Natural killer cell (primary cell): ENCODE measurements at regions not wholly inside any gene's neighbourhood (a gene's known extent, or its start where the extent isn't known, plus 50 kb on each side); places are given as distances from the start of the nearest gene placed in this dataset.

Experiments
- ATAC-seq, 3 donors: fragments of 150-1000 bp in 2 of 3; fragments of 200-7000 bp in 1 of 3; cut with Tn5 transposase; 1 replicate in 1 of 3; 2 replicates in 2 of 3; pipeline ENCODE4 v1.10.0; 2021; ENCODE audit warnings: mild to moderate bottlenecking in 2 of 3, moderate library complexity in 2 of 3
- DNase-seq, 2 donors: peaks; one replicate each; pipeline versions ENCODE4 v3.0.0 to v3.0.0-alpha.2; 2013 to 2021; ENCODE audit warnings: mixed read lengths in 1 of 2
- H3K27ac ChIP-seq: one replicate; pipeline ENCODE4 v1.5.1; 2013; ENCODE audit warnings: mild to moderate bottlenecking, low read length
- H3K27me3 ChIP-seq: one replicate; pipeline ENCODE4 v1.6.1; 2013; ENCODE audit warnings: low read length; ENCODE audit not compliant: control insufficient read depth, insufficient read depth
- H3K36me3 ChIP-seq: one replicate; pipeline ENCODE4 v1.6.1; 2013; ENCODE audit warnings: low read length; ENCODE audit not compliant: control insufficient read depth, insufficient read depth
- H3K4me1 ChIP-seq: one replicate; pipeline ENCODE4 v1.6.1; 2013; ENCODE audit warnings: low read length; ENCODE audit not compliant: control insufficient read depth, insufficient read depth
- H3K4me3 ChIP-seq: one replicate; pipeline ENCODE4 v1.5.1; 2013; ENCODE audit warnings: low read length
- H3K9me3 ChIP-seq: one replicate; pipeline ENCODE4 v1.6.1; 2013; ENCODE audit warnings: low read length; ENCODE audit not compliant: control insufficient read depth, insufficient read depth
- H3K27ac Mint-ChIP-seq, 2 donors: one replicate each; pipeline ENCODE4 v1.8.0; 2022; ENCODE audit warnings: mild to moderate bottlenecking in 2 of 2, mixed read lengths in 2 of 2, moderate library complexity in 1 of 2
- H3K27me3 Mint-ChIP-seq, 2 donors: one replicate each; pipeline ENCODE4 v1.8.0; 2022; ENCODE audit warnings: low read depth in 2 of 2, mixed read lengths in 2 of 2
- H3K36me3 Mint-ChIP-seq: one replicate; pipeline ENCODE4 v1.8.0; 2022; ENCODE audit warnings: mixed read lengths
- H3K4me1 Mint-ChIP-seq, 2 donors: one replicate each; pipeline ENCODE4 v1.8.0; 2022; ENCODE audit warnings: mixed read lengths in 2 of 2
- H3K4me3 Mint-ChIP-seq: one replicate; pipeline ENCODE4 v1.8.0; 2022; ENCODE audit warnings: mild to moderate bottlenecking, moderate library complexity, mixed read lengths
- H3K9me3 Mint-ChIP-seq, 2 donors: one replicate each; pipeline ENCODE4 v1.8.0; 2022; ENCODE audit warnings: mixed read lengths in 2 of 2
- WGBS: methylation state at CpG from one replicate; pipeline ENCODE4 v1.1.7; 2013; ENCODE audit warnings: missing lambda C conversion rate; ENCODE audit not compliant: insufficient coverage; 5-methylcytosine and 5-hydroxymethylcytosine counted together
- intact Hi-C: fragments of 100-400 bp; cut with micrococcal nuclease; formaldehyde crosslinking; loops from one replicate; pipeline ENCODE4 v1.14.2; 2022
- TF ChIP-seq, protein P1 (sequence below): fragments of 200-600 bp; IDR thresholded peaks from one replicate; pipeline ENCODE4 v1.8.0; 2022; ENCODE audit warnings: antibody characterized with exemption

DNA sequence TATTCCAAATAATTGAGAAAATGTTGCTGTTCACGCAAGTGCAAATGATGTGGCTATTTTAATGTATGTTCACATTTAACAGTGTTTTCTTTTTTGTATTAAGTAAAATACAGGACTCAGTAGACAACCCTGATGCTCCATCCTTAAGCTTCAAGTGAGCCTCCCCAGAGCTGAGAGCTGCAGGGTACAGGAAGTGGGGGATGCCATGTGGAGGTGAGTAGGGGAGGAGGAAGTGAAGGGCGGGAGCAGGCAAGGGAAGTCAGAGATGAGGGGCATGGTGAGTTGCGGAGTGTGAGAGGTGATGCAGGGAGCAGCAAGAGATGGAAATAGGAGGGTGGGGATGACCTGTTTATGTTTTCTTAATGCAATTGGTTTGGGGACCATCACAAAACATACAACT, 711.0 kb downstream of the UQCRFS1 start:
- H3K27me3 Mint-ChIP-seq, result no peaks in the 10 kb centered on the region
- intact Hi-C loops, result loop anchor here (1.0 to 5.0 kb wide), 5 partner anchors 21 to 73 kb away; no protein-coding TSS in a partner anchor
- Histone ChIP-seq H3K27me3 (no peaks in the 10 kb centered on the region), H3K27ac (peak overlapping the region; percentile 79), H3K4me3 (no peak overlapping the region), H3K36me3 (no peaks in the 10 kb centered on the region), H3K9me3 (no peaks in the 10 kb centered on the region), H3K4me1 (peaks cover 71% of the 10 kb centered on the region)
- 36% methylated on average over 3 of the region's 3 CpGs for WGBS
- H3K4me1 Mint-ChIP-seq, result peaks cover 96% of the 10 kb centered on the region in 2 donors
- ATAC-seq (peak; percentile 13 to 39 (median 22)), DNase-seq (peak in 1 of 2 donors; percentile 16)
- TF ChIP-seq, protein P1, sequence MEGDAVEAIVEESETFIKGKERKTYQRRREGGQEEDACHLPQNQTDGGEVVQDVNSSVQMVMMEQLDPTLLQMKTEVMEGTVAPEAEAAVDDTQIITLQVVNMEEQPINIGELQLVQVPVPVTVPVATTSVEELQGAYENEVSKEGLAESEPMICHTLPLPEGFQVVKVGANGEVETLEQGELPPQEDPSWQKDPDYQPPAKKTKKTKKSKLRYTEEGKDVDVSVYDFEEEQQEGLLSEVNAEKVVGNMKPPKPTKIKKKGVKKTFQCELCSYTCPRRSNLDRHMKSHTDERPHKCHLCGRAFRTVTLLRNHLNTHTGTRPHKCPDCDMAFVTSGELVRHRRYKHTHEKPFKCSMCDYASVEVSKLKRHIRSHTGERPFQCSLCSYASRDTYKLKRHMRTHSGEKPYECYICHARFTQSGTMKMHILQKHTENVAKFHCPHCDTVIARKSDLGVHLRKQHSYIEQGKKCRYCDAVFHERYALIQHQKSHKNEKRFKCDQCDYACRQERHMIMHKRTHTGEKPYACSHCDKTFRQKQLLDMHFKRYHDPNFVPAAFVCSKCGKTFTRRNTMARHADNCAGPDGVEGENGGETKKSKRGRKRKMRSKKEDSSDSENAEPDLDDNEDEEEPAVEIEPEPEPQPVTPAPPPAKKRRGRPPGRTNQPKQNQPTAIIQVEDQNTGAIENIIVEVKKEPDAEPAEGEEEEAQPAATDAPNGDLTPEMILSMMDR, result no peak
- peak overlapping the region; percentile 86 for H3K4me3 Mint-ChIP-seq
- no peaks in the 10 kb centered on the region for H3K9me3 Mint-ChIP-seq
- peaks cover 6% of the 10 kb centered on the region for H3K36me3 Mint-ChIP-seq
- H3K27ac Mint-ChIP-seq, result peak overlapping the region; percentile 91 to 94

DNA sequence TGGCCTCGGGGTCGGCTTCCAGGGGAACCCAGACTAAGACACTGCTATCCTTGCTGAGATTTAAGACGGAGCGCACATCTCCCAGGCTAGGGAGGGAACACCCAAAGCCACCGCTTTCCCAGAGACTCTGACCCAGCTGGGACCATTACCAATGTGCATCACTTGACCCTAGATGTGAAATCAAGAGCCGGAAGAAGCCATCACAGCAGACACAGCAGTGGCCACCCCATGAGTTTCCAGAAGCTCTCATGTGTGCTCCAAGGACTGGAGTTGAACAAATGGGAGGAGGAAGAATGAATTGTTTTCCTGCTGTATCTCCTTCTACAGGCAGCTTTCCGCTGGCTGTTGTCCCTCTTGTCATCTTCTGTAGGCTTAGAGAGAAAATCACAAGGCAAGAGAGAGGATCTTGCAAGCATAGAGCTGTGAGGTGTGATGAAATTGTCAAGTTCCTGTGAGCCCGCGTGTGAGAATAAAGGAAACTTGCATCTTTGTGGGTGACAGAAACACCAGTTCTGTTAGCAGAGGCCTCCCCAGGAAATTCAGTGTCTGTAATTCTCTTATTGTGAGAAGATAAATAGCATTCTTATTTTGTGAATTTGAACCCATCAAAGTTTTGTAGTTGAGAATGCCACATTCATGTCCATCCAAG, 711.8 kb downstream of the UQCRFS1 start:
- H3K4me3 Mint-ChIP-seq, result peak overlapping the region; percentile 86
- peaks cover 91 to 95% of the 10 kb centered on the region in 2 donors for H3K4me1 Mint-ChIP-seq
- no peaks in the 10 kb centered on the region for H3K9me3 Mint-ChIP-seq
- no peaks in the 10 kb centered on the region for H3K27me3 Mint-ChIP-seq
- Histone ChIP-seq H3K4me3 (peak overlapping the region; percentile 34), H3K9me3 (no peaks in the 10 kb centered on the region), H3K27me3 (no peaks in the 10 kb centered on the region), H3K4me1 (peaks cover 70% of the 10 kb centered on the region), H3K27ac (peak overlapping the region; percentile 79), H3K36me3 (no peaks in the 10 kb centered on the region)
- TF ChIP-seq, protein P1, result no peak
- 35% methylated on average over 9 of the region's 9 CpGs for WGBS
- peak; percentile 74 to 89 (median 88) for ATAC-seq
- H3K27ac Mint-ChIP-seq, result peak overlapping the region; percentile 91 to 94
- H3K36me3 Mint-ChIP-seq, result peaks cover 6% of the 10 kb centered on the region
- intact Hi-C loops, result loop anchor here (1.0 to 5.0 kb wide), 5 partner anchors 20 to 74 kb away; no protein-coding TSS in a partner anchor
- peak; percentile 42 to 47 for DNase-seq

DNA sequence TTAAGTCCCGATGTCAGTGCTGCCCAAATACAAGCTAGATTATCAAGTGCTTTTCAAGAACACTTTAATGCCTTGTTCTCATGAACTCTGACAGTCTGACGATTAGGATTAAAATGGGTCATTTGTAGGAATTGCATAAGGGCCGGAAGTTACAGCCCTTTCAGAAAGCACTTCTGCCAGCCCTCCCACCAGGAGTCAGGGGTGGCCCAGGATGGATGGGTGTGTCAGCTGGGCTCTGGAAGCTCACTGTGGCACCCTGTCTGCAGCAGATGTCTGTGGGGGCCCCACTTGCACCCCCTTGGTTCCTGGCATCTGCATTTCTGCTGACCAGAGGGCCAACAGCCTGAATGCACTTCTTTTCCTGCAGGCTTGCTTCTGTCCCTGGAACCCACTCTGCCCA, 712.7 kb downstream of the UQCRFS1 start:
- Histone ChIP-seq H3K9me3 (no peaks in the 10 kb centered on the region), H3K36me3 (no peaks in the 10 kb centered on the region), H3K4me1 (peaks cover 67% of the 10 kb centered on the region), H3K27me3 (no peaks in the 10 kb centered on the region), H3K4me3 (peak overlapping the region; percentile 34), H3K27ac (peak overlapping the region; percentile 79)
- no peaks in the 10 kb centered on the region for H3K27me3 Mint-ChIP-seq
- H3K4me3 Mint-ChIP-seq, result peak overlapping the region; percentile 86
- TF ChIP-seq, protein P1, result no peak
- H3K36me3 Mint-ChIP-seq, result peaks cover 6% of the 10 kb centered on the region
- intact Hi-C loops, result loop anchor here (2.0 to 5.0 kb wide), 4 partner anchors 33 to 75 kb away; no protein-coding TSS in a partner anchor
- peak overlapping the region; percentile 91 to 94 for H3K27ac Mint-ChIP-seq
- 70% methylated on average over 3 of the region's 3 CpGs for WGBS
- ATAC-seq, result no peak
- H3K4me1 Mint-ChIP-seq, result peaks cover 83 to 88% of the 10 kb centered on the region in 2 donors
- no peaks in the 10 kb centered on the region for H3K9me3 Mint-ChIP-seq
- DNase-seq, result no peak
